ENCODE measurements at regions not wholly inside any gene's neighbourhood (a gene's known extent, or its start where the extent isn't known, plus 50 kb on each side); places are given as distances from the start of the nearest gene placed in this dataset.

DNA sequence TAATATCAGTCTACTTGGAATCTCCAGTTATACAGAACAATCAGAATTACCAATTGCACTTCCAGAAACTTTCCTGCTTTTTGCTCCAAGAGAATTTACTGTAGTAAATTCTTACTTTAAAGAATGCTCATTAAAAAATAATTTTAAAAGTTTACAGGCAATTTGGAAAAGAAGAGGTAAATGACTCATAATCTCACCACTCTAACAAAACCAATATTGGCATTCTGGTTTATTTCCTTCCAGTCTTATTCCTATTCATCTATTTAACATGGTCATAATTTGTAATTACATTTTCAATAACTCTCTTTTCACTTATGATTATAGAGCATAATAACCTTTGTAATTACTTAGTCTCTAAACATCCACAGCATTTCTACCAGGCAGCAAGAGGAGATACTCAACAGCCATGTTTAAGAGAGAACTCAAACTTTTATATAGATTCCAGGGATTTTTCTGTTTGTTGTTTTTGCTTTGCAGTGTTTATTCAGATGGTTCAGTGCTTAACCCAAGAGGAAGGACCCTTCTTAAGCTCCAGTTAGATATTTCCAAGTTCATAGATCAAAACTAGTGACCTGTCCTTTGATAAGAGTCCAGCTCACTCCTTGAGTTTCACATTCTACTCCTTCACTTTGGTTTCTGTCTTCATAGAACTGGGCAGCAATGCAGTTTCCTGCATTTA is 464.7 kb downstream of the TXNL1 start:
- Histone ChIP-seq H3K27me3 (no peaks in the 10 kb centered on the region), H3K9me3 (no peaks in the 10 kb centered on the region), H3K4me1 (peaks cover 0 to 2% of the 10 kb centered on the region in 2 donors), H3K4me3 (replicated peaks in 1 of 3) (no peak overlapping the region), H3K27ac (no peak overlapping the region), H3K36me3 (no peaks in the 10 kb centered on the region)
- TF ChIP-seq POLR2A (IDR thresholded peaks at IDR 0.05) = no peak
- TF ChIP-seq, protein P1, sequence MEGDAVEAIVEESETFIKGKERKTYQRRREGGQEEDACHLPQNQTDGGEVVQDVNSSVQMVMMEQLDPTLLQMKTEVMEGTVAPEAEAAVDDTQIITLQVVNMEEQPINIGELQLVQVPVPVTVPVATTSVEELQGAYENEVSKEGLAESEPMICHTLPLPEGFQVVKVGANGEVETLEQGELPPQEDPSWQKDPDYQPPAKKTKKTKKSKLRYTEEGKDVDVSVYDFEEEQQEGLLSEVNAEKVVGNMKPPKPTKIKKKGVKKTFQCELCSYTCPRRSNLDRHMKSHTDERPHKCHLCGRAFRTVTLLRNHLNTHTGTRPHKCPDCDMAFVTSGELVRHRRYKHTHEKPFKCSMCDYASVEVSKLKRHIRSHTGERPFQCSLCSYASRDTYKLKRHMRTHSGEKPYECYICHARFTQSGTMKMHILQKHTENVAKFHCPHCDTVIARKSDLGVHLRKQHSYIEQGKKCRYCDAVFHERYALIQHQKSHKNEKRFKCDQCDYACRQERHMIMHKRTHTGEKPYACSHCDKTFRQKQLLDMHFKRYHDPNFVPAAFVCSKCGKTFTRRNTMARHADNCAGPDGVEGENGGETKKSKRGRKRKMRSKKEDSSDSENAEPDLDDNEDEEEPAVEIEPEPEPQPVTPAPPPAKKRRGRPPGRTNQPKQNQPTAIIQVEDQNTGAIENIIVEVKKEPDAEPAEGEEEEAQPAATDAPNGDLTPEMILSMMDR (IDR thresholded peaks at IDR 0.05) = no peak
- intact Hi-C loops (cut with DNase I) = no loop called here
- no peak for DNase-seq

DNA sequence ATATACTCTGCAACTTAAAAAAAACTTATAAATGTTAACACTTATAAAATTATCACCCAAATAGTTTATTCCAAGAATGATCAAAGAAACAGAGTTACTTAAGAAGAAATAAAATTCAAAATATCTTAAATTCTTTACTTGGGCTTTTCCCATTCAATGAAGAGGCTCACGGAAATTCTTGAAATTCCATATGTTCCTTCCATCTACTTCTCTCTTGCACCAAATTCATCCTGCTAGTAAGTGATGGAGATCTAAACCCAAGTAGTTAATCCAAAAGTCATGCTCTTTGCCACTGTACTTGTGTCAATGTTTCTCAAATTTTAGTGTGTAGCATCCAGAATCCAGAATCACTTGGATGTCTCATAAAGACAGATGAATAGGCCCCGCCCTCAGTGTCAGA is 465.9 kb downstream of the TXNL1 start:
- Histone ChIP-seq H3K4me1 (peaks cover 6 to 12% of the 10 kb centered on the region in 2 donors), H3K27ac (no peak overlapping the region), H3K27me3 (no peaks in the 10 kb centered on the region), H3K9me3 (no peaks in the 10 kb centered on the region), H3K4me3 (replicated peaks in 1 of 3) (no peak overlapping the region), H3K36me3 (no peaks in the 10 kb centered on the region)
- no peak for DNase-seq
- 96 to 97% methylated on average over 2 of the region's 2 CpGs for WGBS, 2 donors
- TF ChIP-seq, protein P1 (IDR thresholded peaks at IDR 0.05) = no peak
- TF ChIP-seq POLR2A (IDR thresholded peaks at IDR 0.05) = no peak
- intact Hi-C loops (cut with DNase I) = no loop called here

DNA sequence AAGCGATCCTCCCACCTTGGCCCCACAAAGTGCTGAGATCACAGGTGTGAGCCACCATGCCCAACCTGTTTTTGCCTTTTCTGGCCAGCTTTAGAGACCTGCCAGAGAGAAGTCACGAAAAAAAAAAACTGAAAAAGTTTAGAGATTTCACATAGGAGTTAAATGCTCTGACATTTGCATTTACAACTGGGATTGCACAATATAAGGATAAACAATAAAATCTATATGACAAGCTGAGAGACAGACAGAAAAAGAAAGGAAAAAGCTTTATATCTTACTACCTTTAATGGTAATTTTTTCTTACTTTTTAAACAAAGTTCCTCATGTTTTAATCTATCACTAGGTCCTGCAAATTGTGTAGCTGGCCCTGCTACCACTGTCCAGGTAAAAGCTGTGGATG is 466.5 kb downstream of the TXNL1 start:
- intact Hi-C loops (cut with DNase I) = no loop called here
- TF ChIP-seq, protein P1 (IDR thresholded peaks at IDR 0.05) = no peak
- Histone ChIP-seq H3K4me3 (replicated peaks in 1 of 3) (no peak overlapping the region), H3K27ac (no peak overlapping the region), H3K27me3 (no peaks in the 10 kb centered on the region), H3K36me3 (no peaks in the 10 kb centered on the region), H3K4me1 (peaks cover 6 to 15% of the 10 kb centered on the region in 2 donors), H3K9me3 (no peaks in the 10 kb centered on the region)
- WGBS, 2 donors = 96 to 97% methylated on average over 2 of the region's 2 CpGs
- no peak for DNase-seq

DNA sequence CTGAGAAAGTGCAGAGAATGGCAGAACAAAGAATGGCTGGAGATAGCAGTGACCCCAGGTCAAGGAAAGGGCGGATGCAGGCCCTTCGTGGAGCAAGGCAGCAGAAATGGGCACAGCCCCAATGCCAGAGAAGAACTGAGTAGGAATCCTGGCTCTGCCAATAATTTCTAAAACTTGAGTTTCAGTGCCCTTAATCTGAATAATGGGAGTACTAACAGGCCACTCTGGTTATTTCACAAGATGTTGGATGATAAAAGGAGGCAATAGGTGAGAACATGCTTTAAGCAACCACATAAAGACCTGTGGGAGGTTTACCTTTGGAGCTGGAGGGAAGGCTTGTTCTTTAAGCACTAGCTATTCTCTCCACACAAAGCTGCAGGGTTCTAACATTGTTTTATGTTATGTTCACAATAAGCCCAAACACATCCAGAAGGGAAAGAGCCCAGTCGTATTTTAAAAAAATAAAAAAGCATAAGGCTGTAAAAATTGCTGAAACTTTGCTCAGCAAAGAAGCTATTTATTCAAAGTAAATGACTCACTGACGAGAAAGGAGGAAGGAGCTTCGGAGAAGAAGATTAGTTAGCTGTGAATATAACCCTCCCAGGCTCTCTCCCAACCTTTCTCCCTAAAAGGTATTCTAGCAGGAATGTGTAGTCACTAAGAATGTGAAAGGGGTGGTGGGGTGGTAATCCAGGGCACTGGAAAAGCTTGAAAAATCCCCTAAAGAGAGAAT is 470.2 kb downstream of the TXNL1 start:
- Histone ChIP-seq H3K36me3 (no peaks in the 10 kb centered on the region), H3K9me3 (no peaks in the 10 kb centered on the region), H3K4me3 (replicated peaks in 1 of 3) (no peak overlapping the region), H3K27me3 (no peaks in the 10 kb centered on the region), H3K4me1 (peaks cover 6 to 17% of the 10 kb centered on the region in 2 donors), H3K27ac (peak overlapping the region in 1 of 3 donors; percentile 39)
- 63 to 66% methylated on average over 5 of the region's 5 CpGs for whole genome bisulfite sequencing, 2 donors
- intact Hi-C loops (cut with DNase I) = no loop called here
- TF ChIP-seq POLR2A (IDR thresholded peaks at IDR 0.05) = no peak
- TF ChIP-seq, protein P1 (IDR thresholded peaks at IDR 0.05) = no peak
- DNase-seq = no peak

DNA sequence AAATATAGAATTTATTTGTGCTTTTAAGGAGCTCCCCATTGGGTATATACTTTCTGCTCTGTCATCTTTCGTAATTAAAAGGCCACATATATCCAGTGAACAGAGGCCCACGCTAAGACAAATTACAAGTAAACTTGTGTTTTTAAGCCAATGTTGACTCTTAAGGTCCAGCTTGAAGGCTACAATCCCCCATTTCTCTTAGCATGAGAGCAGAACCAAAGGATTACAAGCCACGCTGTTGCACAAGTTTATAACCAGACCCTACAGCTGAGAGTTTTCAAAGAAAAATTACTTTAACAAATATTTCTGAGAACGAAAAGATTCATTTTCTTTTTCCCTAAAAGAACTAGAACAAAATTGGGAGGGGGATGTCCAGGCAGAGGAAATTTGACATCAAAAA is 471.0 kb downstream of the TXNL1 start:
- Histone ChIP-seq H3K27ac (no peak overlapping the region), H3K4me1 (peaks cover 10 to 26% of the 10 kb centered on the region in 2 donors), H3K4me3 (replicated peaks in 1 of 3) (no peak overlapping the region), H3K27me3 (no peaks in the 10 kb centered on the region), H3K9me3 (no peaks in the 10 kb centered on the region), H3K36me3 (no peaks in the 10 kb centered on the region)
- intact Hi-C loops (cut with DNase I) = no loop called here
- DNase-seq = no peak
- TF ChIP-seq, protein P1 (IDR thresholded peaks at IDR 0.05) = no peak
- no peak for TF ChIP-seq POLR2A (IDR thresholded peaks at IDR 0.05)
- 81 to 88% methylated on average over 4 of the region's 4 CpGs for WGBS, 2 donors
